ENCODE measurements at regions not wholly inside any gene's neighbourhood (a gene's known extent, or its start where the extent isn't known, plus 50 kb on each side); places are given as distances from the start of the nearest gene placed in this dataset.

- H4K91ac ChIP-seq (replicated peaks; ENCODE audit: insufficient read length, low read length) = no peak overlapping the region
- no peak overlapping the region for H3K4ac ChIP-seq (replicated peaks; ENCODE audit: insufficient read length, low read depth, low read length)
- no peak overlapping the region for H2BK15ac ChIP-seq (ENCODE audit: low read length)
- no peak overlapping the region for H2BK20ac ChIP-seq (ENCODE audit: low read length)
- H3K4me3 ChIP-seq (ENCODE audit: extremely low read depth in 1 of 4, insufficient read depth in 2 of 4, low read depth in 3 of 4, low read length in 4 of 4) = no peak overlapping the region
- no peak overlapping the region for H3K9ac ChIP-seq (replicated peaks in 1 of 4; ENCODE audit: extremely low read depth in 1 of 4, low read depth in 3 of 4, low read length in 3 of 4)
- no peak overlapping the region for H3K14ac ChIP-seq (ENCODE audit: insufficient read length)
- H3K4me2 ChIP-seq (ENCODE audit: insufficient read depth in 1 of 2, low read depth in 2 of 2, low read length in 2 of 2) = no peak overlapping the region
- H4K5ac ChIP-seq (ENCODE audit: insufficient read length, low read depth, low read length) = no peak overlapping the region
- H2AFZ ChIP-seq (ENCODE audit: low read length) = no peak overlapping the region
- no peaks in the 10 kb centered on the region for H3K23me2 ChIP-seq (ENCODE audit: low read depth, low read length)
- H2BK12ac ChIP-seq (ENCODE audit: low read depth, low read length) = no peak overlapping the region
- no peak overlapping the region for H3K18ac ChIP-seq (ENCODE audit: extremely low read depth, low read length)
- no peak overlapping the region for H3K23ac ChIP-seq (ENCODE audit: insufficient read length)
- H3K36me3 ChIP-seq (ENCODE audit: control insufficient read depth in 2 of 4, insufficient read depth in 4 of 4, low read length in 3 of 4) = no peaks in the 10 kb centered on the region
- no peak overlapping the region for H2AK5ac ChIP-seq (ENCODE audit: low read depth, low read length)
- no peak overlapping the region for H3K56ac ChIP-seq (replicated peaks; ENCODE audit: insufficient read length, low read depth, low read length)
- FAIRE-seq = no peak
- no peak overlapping the region for H3K27ac ChIP-seq (ENCODE audit: low read depth, low read length)
- H3K9me3 ChIP-seq (ENCODE audit: insufficient read depth in 2 of 2, low read depth in 1 of 2, low read length in 1 of 2) = peaks cover 0 to 4% of the 10 kb centered on the region in 2 experiments; a peak in 1 of 4 replicates
- no peaks in the 10 kb centered on the region for H4K20me1 ChIP-seq (replicated peaks in 1 of 2; ENCODE audit: control insufficient read depth in 1 of 2, insufficient read depth in 2 of 2, low read length in 2 of 2)
- no peak overlapping the region for H2BK5ac ChIP-seq (ENCODE audit: low read depth, low read length)
- no peaks in the 10 kb centered on the region for H3K79me2 ChIP-seq (ENCODE audit: control insufficient read depth in 1 of 2, insufficient read depth in 2 of 2, low read length in 2 of 2)
- DNase-seq (ENCODE audit: low read depth in 1 of 2, low spot score in 2 of 2) = no peak
- no peak overlapping the region for H4K8ac ChIP-seq (ENCODE audit: extremely low read depth, insufficient read depth, low read length)
- H3K27me3 ChIP-seq (replicated peaks in 1 of 4; ENCODE audit: control insufficient read depth in 3 of 4, extremely low read depth in 1 of 4, insufficient read depth in 3 of 4, low read length in 3 of 4) = no peaks in the 10 kb centered on the region
- ChIA-PET CTCF (ENCODE audit: partially characterized antibody) (interaction anchor here (0.6 to 4.5 kb wide), 7 partner anchors 7 to 340 kb away, joined by 3 to 34 read pairs (median 4); no protein-coding TSS in a partner anchor), POLR2A (ENCODE audit: partially characterized antibody) (no interaction called here)
- no peak overlapping the region for H2BK120ac ChIP-seq (replicated peaks; ENCODE audit: low read depth, low read length)
- H3K79me1 ChIP-seq (ENCODE audit: low read depth, low read length) = no peaks in the 10 kb centered on the region
- no peaks in the 10 kb centered on the region for H3K4me1 ChIP-seq (replicated peaks in 1 of 4; ENCODE audit: control insufficient read depth in 3 of 4, insufficient read depth in 4 of 4, low read length in 3 of 4)
- 96% methylated on average over 1 of the region's 1 CpG; no CpG with 5 or more reads in 1 of the 2 experiments for WGBS, 2 experiments (ENCODE audit: extremely low coverage in 1 of 2, insufficient coverage in 1 of 2, insufficient read length in 1 of 2, insufficient replicate concordance in 2 of 2, low coverage in 1 of 2, low lambda C conversion rate in 2 of 2, missing lambda C conversion rate in 1 of 2)
- TF ChIP-seq GTF2F1 (IDR thresholded peaks at IDR 0.05; ENCODE audit: borderline replicate concordance, low read depth, low read length) (no peak), EGR1 (IDR thresholded peaks at IDR 0.05; ENCODE audit: borderline replicate concordance, low read depth, low read length) (no peak), HDAC6 (IDR thresholded peaks at IDR 0.05; ENCODE audit: low read depth, low read length) (no peak), CBX5 (IDR thresholded peaks at IDR 0.05; ENCODE audit: low read depth, low read length) (no peak), RXRA (IDR thresholded peaks at IDR 0.05; ENCODE audit: insufficient read depth, low read depth, low read length) (no peak), HDAC2 (IDR thresholded peaks at IDR 0.05; ENCODE audit: borderline replicate concordance in 1 of 2, low read depth in 2 of 2, low read length in 2 of 2) (no peak), TBP (IDR thresholded peaks at IDR 0.05; ENCODE audit: low read depth, low read length) (no peak), NANOG (IDR thresholded peaks at IDR 0.05; ENCODE audit: insufficient read depth, low read depth, low read length, poor library complexity, severe bottlenecking) (no peak), CHD2 (IDR thresholded peaks at IDR 0.05; ENCODE audit: low read length) (no peak), YY1 (IDR thresholded peaks at IDR 0.05; ENCODE audit: low read depth, low read length) (no peak), EP300 (IDR thresholded peaks at IDR 0.05; ENCODE audit: borderline replicate concordance in 1 of 2, low read depth in 2 of 2, low read length in 2 of 2) (no peak), SUZ12 (IDR thresholded peaks at IDR 0.05; ENCODE audit: low read length) (no peak)
- TF ChIP-seq, protein P1, sequence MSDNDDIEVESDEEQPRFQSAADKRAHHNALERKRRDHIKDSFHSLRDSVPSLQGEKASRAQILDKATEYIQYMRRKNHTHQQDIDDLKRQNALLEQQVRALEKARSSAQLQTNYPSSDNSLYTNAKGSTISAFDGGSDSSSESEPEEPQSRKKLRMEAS (IDR thresholded peaks at IDR 0.05) = no peak
Measured at GRCh38 chr1:101476541-101476940, 239.7 kb downstream of the S1PR1 start.
